GM12864 (cell line): ENCODE measurements at regions not wholly inside any gene's neighbourhood (a gene's known extent, or its start where the extent isn't known, plus 50 kb on each side); places are given as distances from the start of the nearest gene placed in this dataset.

Source experiments
- DNase-seq: peaks from one replicate; pipeline ENCODE4 v3.0.0-alpha.2; 2011; ENCODE audit warnings: low read depth
- H3K4me3 ChIP-seq: 2 replicates; pipeline ENCODE4 v1.5.1; 2011; ENCODE audit warnings: mild to moderate bottlenecking, low read depth, low read length, control low read depth
- CTCF ChIP-seq: IDR thresholded peaks from 2 replicates; pipeline ENCODE4 v1.5.1; 2011; ENCODE audit warnings: low read depth, mild to moderate bottlenecking, moderate library complexity, low read length, control low read depth, inconsistent platforms; ENCODE audit errors: missing control alignments

- no peak for DNase-seq
- no peak overlapping the region for H3K4me3 ChIP-seq
- no peak for TF ChIP-seq CTCF
Observed at GRCh38 chr22:22358686-22359085, 114.1 kb downstream of the VPREB1 start.

- no peak for DNase-seq
- no peak overlapping the region for H3K4me3 ChIP-seq
- no peak for TF ChIP-seq CTCF
Observed at GRCh38 chr22:22359465-22359864, 114.9 kb downstream of the VPREB1 start.

GRCh38 chr22:22360014-22360413 is 115.4 kb downstream of the VPREB1 start:
- H3K4me3 ChIP-seq: no peak overlapping the region

GRCh38 chr22:22362311-22362710 is 117.7 kb downstream of the VPREB1 start:
- TF ChIP-seq CTCF: no peak
- no peak for DNase-seq
- no peak overlapping the region for H3K4me3 ChIP-seq

More at GRCh38 chr22:22360014-22360413, 115.4 kb downstream of the VPREB1 start:
- no peak for TF ChIP-seq CTCF
- DNase-seq: no peak

- H3K4me3 ChIP-seq: no peak overlapping the region
- TF ChIP-seq CTCF: no peak
- DNase-seq: no peak
Observed at GRCh38 chr22:22362936-22363335, 118.3 kb downstream of the VPREB1 start.

- DNase-seq: no peak
- no peak overlapping the region for H3K4me3 ChIP-seq
- no peak for TF ChIP-seq CTCF
Observed at GRCh38 chr22:22364207-22364606, 119.6 kb downstream of the VPREB1 start.

- H3K4me3 ChIP-seq: no peak overlapping the region
- no peak for TF ChIP-seq CTCF
- DNase-seq: no peak
Observed at GRCh38 chr22:22366537-22366936, 122.0 kb downstream of the VPREB1 start.
